ENCODE measurements at regions not wholly inside any gene's neighbourhood (a gene's known extent, or its start where the extent isn't known, plus 50 kb on each side); places are given as distances from the start of the nearest gene placed in this dataset.

DNA sequence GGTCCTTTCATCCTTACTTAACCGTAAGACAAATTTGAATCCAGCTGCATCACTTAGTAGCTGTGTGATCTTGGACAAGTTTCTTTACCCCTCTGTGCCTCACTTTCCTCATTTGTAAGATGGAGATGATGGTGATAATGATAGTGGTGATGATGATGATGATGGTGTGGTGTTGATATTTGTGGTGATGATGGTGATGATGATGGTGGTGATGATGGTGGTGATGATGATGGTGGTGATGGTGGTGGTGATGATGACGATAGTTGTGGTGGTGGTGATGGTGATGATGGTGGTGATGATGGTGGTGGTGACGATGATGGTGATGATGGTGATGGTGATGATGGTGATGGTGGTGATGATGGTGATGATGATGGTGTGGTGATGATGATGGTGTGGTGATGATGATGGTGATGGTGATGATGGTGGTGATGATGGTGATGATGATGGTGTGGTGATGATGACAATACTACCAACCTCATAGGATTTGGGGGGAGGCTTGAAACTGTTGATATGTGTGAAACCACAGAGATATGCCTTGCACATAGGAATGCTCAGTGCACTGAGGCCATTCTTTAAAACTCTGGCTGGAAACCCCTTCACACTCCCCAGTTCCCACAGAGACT, 233.2 kb downstream of the LY86 start:
- TF ChIP-seq CTCF (IDR thresholded peaks at IDR 0.05) (no peak), POLR2A (IDR thresholded peaks at IDR 0.05) (no peak)
